ENCODE measurements at regions not wholly inside any gene's neighbourhood (a gene's known extent, or its start where the extent isn't known, plus 50 kb on each side); places are given as distances from the start of the nearest gene placed in this dataset.
A peak's percentile ranks its signal among the peaks of the same experiment; 100 is the strongest.

- TF ChIP-seq POLR2AphosphoS5 (IDR thresholded peaks at IDR 0.05; ENCODE audit: low read depth, low read length) (no peak), CTCF (IDR thresholded peaks at IDR 0.05) (peak; percentile 59; the same call in 1 of the 2 replicates), SIN3A (IDR thresholded peaks at IDR 0.05; ENCODE audit: borderline replicate concordance, insufficient read depth, low read depth, low read length) (no peak), TCF7L2 (IDR thresholded peaks at IDR 0.05; ENCODE audit: low read depth, low read length) (no peak), REST (IDR thresholded peaks at IDR 0.05; ENCODE audit: insufficient read depth in 1 of 2, low read depth in 2 of 2, low read length in 1 of 2) (no peak)
Observed at GRCh38 chr4:65007841-65008439, 598.7 kb upstream of the TECRL start.

Data from Panc1 (cell line).